ENCODE measurements at regions not wholly inside any gene's neighbourhood (a gene's known extent, or its start where the extent isn't known, plus 50 kb on each side); places are given as distances from the start of the nearest gene placed in this dataset.

DNA sequence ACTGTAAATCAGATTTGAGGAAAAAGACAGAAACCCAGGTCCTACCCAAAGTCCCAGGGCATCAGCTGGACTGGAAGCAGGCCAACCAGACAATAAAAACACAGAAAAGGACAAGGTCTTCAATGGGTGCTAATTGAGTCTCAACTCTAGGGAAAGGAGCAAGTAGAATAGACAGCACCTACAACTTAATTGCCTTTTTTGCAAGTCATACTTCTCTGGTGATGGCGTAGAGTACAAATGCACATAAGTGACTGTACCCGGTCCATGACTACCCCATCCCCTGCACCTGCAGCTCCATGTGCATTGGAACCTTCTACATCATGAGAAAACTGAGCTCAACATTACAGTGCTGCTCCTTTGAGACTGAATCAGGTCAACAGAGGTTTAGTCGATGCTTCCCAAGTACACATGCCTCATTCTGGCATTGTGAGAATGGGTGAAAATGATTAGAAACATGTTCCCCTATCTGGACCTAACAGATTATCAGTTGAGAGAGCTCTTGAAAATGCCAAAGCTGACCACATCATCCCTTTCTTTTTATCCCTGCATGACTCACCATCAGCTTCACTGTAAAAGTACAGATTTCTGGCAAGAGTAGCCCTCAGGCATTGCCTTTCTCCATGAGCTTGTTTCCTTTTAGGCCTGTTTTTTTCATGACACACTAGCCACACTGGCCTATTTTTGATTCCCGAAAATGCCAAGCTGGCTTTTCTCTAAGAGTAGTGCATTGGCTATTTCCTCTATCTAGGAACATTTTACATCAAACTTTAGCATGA is 298.3 kb downstream of the HS3ST1 start:
- WGBS, 2 donors, result 85 to 88% methylated on average over 4 of the region's 4 CpGs
- Histone ChIP-seq H3K9me3 (no peaks in the 10 kb centered on the region), H3K27me3 (no peaks in the 10 kb centered on the region), H3K4me1 (no peaks in the 10 kb centered on the region), H3K36me3 (no peaks in the 10 kb centered on the region), H3K4me3 (no peak overlapping the region), H3K27ac (no peak overlapping the region)
- no peak for TF ChIP-seq POLR2AphosphoS5 (IDR thresholded peaks at IDR 0.05)
- no peak for TF ChIP-seq EP300 (IDR thresholded peaks at IDR 0.05)
- no peak for TF ChIP-seq POLR2A (IDR thresholded peaks at IDR 0.05)
- TF ChIP-seq, protein P1, sequence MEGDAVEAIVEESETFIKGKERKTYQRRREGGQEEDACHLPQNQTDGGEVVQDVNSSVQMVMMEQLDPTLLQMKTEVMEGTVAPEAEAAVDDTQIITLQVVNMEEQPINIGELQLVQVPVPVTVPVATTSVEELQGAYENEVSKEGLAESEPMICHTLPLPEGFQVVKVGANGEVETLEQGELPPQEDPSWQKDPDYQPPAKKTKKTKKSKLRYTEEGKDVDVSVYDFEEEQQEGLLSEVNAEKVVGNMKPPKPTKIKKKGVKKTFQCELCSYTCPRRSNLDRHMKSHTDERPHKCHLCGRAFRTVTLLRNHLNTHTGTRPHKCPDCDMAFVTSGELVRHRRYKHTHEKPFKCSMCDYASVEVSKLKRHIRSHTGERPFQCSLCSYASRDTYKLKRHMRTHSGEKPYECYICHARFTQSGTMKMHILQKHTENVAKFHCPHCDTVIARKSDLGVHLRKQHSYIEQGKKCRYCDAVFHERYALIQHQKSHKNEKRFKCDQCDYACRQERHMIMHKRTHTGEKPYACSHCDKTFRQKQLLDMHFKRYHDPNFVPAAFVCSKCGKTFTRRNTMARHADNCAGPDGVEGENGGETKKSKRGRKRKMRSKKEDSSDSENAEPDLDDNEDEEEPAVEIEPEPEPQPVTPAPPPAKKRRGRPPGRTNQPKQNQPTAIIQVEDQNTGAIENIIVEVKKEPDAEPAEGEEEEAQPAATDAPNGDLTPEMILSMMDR (IDR thresholded peaks at IDR 0.05), result no peak
- DNase-seq (no peak), ATAC-seq (ENCODE audit: low FRiP score in 2 of 2) (peak in 1 of 2 donors; percentile 88)

DNA sequence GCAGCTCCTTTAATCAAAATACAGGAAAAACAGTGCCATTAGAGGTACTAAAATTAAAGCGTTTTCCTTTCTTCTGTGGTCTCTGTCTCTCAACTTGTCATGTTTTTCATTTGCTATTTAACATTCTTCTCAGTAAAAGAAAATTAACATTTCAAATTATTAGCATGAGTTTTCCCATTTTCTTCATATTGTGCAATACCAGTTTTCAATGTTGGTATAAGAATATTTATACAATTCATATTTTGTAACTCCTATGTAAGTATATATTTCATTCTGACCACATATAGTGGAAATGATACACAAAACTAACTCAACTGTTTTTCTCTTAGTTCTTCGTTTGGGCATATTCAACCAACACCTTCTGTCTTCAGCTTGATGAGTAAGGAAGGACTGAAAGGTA is 308.3 kb downstream of the HS3ST1 start:
- no peak for ATAC-seq (ENCODE audit: low FRiP score in 2 of 2)
- Histone ChIP-seq H3K27me3 (no peaks in the 10 kb centered on the region), H3K4me3 (no peak overlapping the region), H3K36me3 (no peaks in the 10 kb centered on the region), H3K4me1 (no peaks in the 10 kb centered on the region), H3K9me3 (no peaks in the 10 kb centered on the region), H3K27ac (no peak overlapping the region)
- WGBS, 2 donors, result 84 to 88% methylated on average over 2 of the region's 2 CpGs
- no peak for TF ChIP-seq POLR2A (IDR thresholded peaks at IDR 0.05)
- TF ChIP-seq, protein P1 (IDR thresholded peaks at IDR 0.05), result no peak
- no peak for TF ChIP-seq EP300 (IDR thresholded peaks at IDR 0.05)
- TF ChIP-seq POLR2AphosphoS5 (IDR thresholded peaks at IDR 0.05), result no peak
- DNase-seq, result no peak

DNA sequence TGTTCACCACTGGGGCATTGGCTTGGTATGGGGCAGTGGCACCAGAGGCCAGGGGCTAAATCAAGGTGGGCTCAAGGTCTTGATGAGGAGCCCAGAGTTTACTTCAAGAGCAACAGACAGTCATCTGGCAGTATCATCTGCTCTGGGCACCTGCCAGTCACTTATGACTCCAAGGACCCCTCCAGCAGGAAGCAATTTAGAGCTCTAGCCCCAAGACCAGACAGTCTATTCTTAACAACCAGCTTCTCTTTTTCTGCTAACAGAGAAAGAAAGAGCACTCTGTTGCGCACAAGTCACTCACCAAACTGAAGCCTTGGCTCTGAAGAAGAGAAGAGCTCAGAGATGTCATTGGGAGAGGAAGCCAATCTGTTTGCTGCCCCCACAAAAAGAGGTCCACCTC is 309.2 kb downstream of the HS3ST1 start:
- Histone ChIP-seq H3K9me3 (no peaks in the 10 kb centered on the region), H3K27me3 (no peaks in the 10 kb centered on the region), H3K36me3 (no peaks in the 10 kb centered on the region), H3K27ac (no peak overlapping the region), H3K4me1 (no peaks in the 10 kb centered on the region), H3K4me3 (no peak overlapping the region)
- WGBS, 2 donors, result 91 to 96% methylated on average over 1 of the region's 1 CpG
- ATAC-seq (ENCODE audit: low FRiP score in 2 of 2) (no peak), DNase-seq (no peak)
- TF ChIP-seq EP300 (IDR thresholded peaks at IDR 0.05), result no peak
- TF ChIP-seq, protein P1 (IDR thresholded peaks at IDR 0.05), result no peak
- no peak for TF ChIP-seq POLR2A (IDR thresholded peaks at IDR 0.05)
- TF ChIP-seq POLR2AphosphoS5 (IDR thresholded peaks at IDR 0.05), result no peak

DNA sequence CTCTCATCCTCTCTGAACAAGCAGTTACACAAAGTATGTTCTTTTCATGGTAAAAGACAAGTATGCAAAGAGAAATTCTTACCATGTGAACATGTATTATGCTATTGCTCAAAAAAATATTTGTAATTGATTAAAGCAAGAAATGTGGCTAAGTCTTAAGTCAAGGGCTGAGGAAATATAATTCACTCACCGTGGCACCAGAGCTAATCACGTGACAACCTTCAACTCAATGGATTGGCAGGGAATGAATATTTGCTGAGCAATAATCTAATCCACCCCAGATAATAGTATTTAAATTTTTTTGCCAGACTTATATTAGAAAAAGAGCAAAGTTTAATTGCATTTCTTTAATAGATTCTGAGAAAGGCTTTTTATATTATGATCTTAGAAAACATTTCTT is 310.2 kb downstream of the HS3ST1 start:
- Histone ChIP-seq H3K9me3 (no peaks in the 10 kb centered on the region), H3K4me1 (no peaks in the 10 kb centered on the region), H3K27me3 (no peaks in the 10 kb centered on the region), H3K27ac (no peak overlapping the region), H3K36me3 (no peaks in the 10 kb centered on the region), H3K4me3 (no peak overlapping the region)
- WGBS, 2 donors, result 90 to 94% methylated on average over 2 of the region's 2 CpGs
- TF ChIP-seq, protein P1 (IDR thresholded peaks at IDR 0.05), result no peak
- TF ChIP-seq POLR2AphosphoS5 (IDR thresholded peaks at IDR 0.05), result no peak
- ATAC-seq (ENCODE audit: low FRiP score in 2 of 2) (no peak), DNase-seq (no peak)

DNA sequence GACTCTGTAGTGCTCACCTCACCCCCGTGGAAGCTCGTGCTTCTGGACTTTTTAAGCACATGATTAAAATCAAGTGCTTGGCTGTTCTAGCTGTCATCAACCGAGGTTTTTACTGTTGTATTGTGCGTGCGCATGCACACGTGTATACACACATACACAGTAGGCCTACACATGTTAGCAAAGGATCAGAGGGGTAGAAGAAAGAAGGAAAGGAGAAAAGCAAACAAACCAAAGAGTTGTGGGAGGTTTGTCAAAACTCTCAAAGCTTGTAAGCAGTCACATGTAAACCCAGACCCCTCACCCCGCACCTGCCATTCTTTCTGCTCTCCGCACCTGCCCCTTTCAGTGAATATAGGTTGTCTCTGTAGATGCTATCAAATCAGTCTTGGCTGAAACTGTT is 311.8 kb downstream of the HS3ST1 start:
- TF ChIP-seq POLR2AphosphoS5 (IDR thresholded peaks at IDR 0.05), result no peak
- no peak for TF ChIP-seq POLR2A (IDR thresholded peaks at IDR 0.05)
- TF ChIP-seq EP300 (IDR thresholded peaks at IDR 0.05), result no peak
- TF ChIP-seq, protein P1 (IDR thresholded peaks at IDR 0.05), result no peak
- H3K9me3 ChIP-seq, result no peaks in the 10 kb centered on the region
- H3K36me3 ChIP-seq, result no peaks in the 10 kb centered on the region
- H3K4me1 ChIP-seq, result no peaks in the 10 kb centered on the region
- no peaks in the 10 kb centered on the region for H3K27me3 ChIP-seq
- DNase-seq (no peak), ATAC-seq (ENCODE audit: low FRiP score in 2 of 2) (no peak)
- WGBS, 2 donors, result 65 to 87% methylated on average over 8 of the region's 8 CpGs
- H3K27ac ChIP-seq, result no peak overlapping the region
- no peak overlapping the region for H3K4me3 ChIP-seq

Data from upper lobe of left lung (tissue), 6 donors.